ENCODE measurements at regions not wholly inside any gene's neighbourhood (a gene's known extent, or its start where the extent isn't known, plus 50 kb on each side); places are given as distances from the start of the nearest gene placed in this dataset.

DNA sequence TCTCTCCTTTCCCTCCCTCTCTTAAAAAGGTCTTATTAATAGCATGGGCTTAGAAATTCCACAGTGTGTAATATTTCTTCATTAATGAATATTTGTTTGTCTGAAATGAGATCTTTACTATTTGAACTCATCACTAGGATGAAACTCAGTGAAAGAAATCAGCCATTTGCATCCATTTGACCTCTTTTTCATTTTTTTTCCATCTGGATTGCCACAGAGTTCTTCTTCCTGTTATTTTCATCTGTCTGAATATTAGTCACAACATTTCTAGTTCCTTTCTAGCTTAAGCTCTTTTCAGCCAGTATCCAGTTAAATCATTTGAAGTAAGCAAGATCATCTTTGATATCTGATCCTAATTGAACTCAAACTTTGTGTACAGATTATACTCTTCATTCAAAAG, 69.2 kb upstream of the PLS3 start:
- no peak for DNase-seq (ENCODE audit: low spot score)

GRCh38 chrX:115493015-115493414, 68.0 kb upstream of the PLS3 start:
- DNase-seq (ENCODE audit: low spot score) = no peak

DNA sequence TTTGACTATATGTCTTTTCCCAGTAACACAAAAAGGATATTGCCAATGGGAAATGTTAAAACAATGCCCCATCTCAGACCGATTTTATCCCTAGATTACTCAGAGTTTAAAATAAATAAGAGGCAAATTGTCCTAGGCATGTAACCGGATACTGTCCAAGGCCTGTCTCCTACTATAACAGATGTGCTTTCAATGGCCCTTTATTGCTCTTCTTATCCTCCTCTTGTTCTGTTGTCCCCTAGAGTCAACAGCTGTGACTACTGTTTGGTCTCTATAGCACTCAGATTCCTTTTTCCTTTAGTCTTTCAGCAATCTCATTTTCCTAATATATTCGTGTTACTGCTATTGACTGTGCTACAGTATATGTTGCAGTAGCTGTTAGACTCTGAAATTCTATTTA, 66.8 kb upstream of the PLS3 start:
- DNase-seq (ENCODE audit: low spot score) = no peak

GRCh38 chrX:115499112-115499805, 61.7 kb upstream of the PLS3 start:
- no peak for DNase-seq (ENCODE audit: low spot score)

DNA sequence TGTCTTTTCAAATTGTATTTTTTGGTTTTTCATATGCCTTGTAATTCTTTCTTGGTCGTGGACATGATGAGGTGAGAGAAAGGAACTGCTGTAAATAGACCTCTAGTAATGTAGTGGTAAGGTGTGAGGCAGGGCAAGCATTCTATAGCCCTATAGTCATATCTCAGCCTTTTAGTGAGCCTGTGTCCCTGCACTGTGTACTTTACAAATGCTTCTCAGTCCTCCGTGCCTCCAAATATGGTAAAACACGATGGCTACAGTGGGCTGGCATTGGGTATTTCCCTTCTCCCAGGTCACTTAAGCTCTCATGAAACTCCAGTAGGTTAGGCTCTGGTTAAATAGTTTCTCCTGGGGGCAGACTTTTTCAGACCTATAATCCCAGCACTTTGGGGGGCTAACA, 57.9 kb upstream of the PLS3 start:
- DNase-seq (ENCODE audit: low spot score) = no peak

- no peak for DNase-seq (ENCODE audit: low spot score)
Measured at GRCh38 chrX:115504167-115504566, 56.8 kb upstream of the PLS3 start.
